DND-41 (cell line): ENCODE measurements at regions not wholly inside any gene's neighbourhood (a gene's known extent, or its start where the extent isn't known, plus 50 kb on each side); places are given as distances from the start of the nearest gene placed in this dataset.

Experiments
- ATAC-seq: fragments of 200-7000 bp; cut with Tn5 transposase; 3 replicates; pipeline ENCODE4 v1.9.1; 2021; ENCODE audit warnings: low read depth; ENCODE audit not compliant: insufficient read depth
- DNase-seq: peaks from one replicate; pipeline ENCODE4 v3.0.0-alpha.2; 2020
- H2AFZ ChIP-seq: 2 replicates; pipeline ENCODE4 v1.6.0; 2012; ENCODE audit warnings: low read depth, low read length
- H3K27ac ChIP-seq: 2 replicates; pipeline ENCODE4 v1.5.1; 2012; ENCODE audit warnings: low read length, inconsistent platforms
- H3K27me3 ChIP-seq: fragments of 200-600 bp; sonication (generic); 2 replicates; pipeline ENCODE4 v1.6.0; 2012; ENCODE audit warnings: low read length, mild to moderate bottlenecking, inconsistent platforms; ENCODE audit not compliant: insufficient read depth, poor library complexity
- H3K36me3 ChIP-seq: 2 replicates; pipeline ENCODE4 v1.5.1; 2012; ENCODE audit warnings: low read length, inconsistent platforms; ENCODE audit not compliant: insufficient read depth
- H3K4me1 ChIP-seq: 2 replicates; pipeline ENCODE4 v1.5.1; 2012; ENCODE audit warnings: mild to moderate bottlenecking, low read length; ENCODE audit not compliant: insufficient read depth
- H3K4me2 ChIP-seq: 2 replicates; pipeline ENCODE4 v1.6.0; 2012; ENCODE audit warnings: mild to moderate bottlenecking, moderate library complexity, low read length, inconsistent platforms; ENCODE audit not compliant: insufficient read depth
- H3K4me3 ChIP-seq, 2 experiments: fragments of 200-600 bp in 1 of 2; shearing (Covaris generic) in 1 of 2; 2 replicates each; pipeline ENCODE4 v1.5.1; 2012 to 2016; ENCODE audit warnings: inconsistent platforms in 2 of 2, low read length in 2 of 2, mild to moderate bottlenecking in 2 of 2, low read depth in 1 of 2, moderate library complexity in 1 of 2
- H3K79me2 ChIP-seq: 2 replicates; pipeline ENCODE4 v1.6.0; 2012; ENCODE audit warnings: low read length, inconsistent platforms; ENCODE audit not compliant: insufficient read depth
- H3K9ac ChIP-seq: 2 replicates; pipeline ENCODE4 v1.6.0; 2012; ENCODE audit warnings: low read depth, mild to moderate bottlenecking, inconsistent platforms, low read length, moderate library complexity
- H3K9me3 ChIP-seq: 2 replicates; pipeline ENCODE4 v1.5.1; 2012; ENCODE audit warnings: low read length, moderate library complexity, mild to moderate bottlenecking, inconsistent platforms; ENCODE audit not compliant: insufficient read depth, severe bottlenecking
- H4K20me1 ChIP-seq: 2 replicates; pipeline ENCODE4 v1.6.0; 2012; ENCODE audit warnings: low read length; ENCODE audit not compliant: insufficient read depth
- CTCF ChIP-seq: IDR thresholded peaks from 2 replicates; pipeline ENCODE4 v1.5.1; 2012; ENCODE audit warnings: borderline replicate concordance, low read length, moderate library complexity, mild to moderate bottlenecking; ENCODE audit not compliant: poor library complexity, severe bottlenecking; ENCODE audit errors: extremely low read depth
- EZH2 ChIP-seq: IDR thresholded peaks from 3 replicates; pipeline ENCODE4 v1.6.1; 2012; ENCODE audit warnings: borderline replicate concordance, low read depth, mild to moderate bottlenecking, moderate library complexity, low read length, inconsistent platforms; ENCODE audit not compliant: severe bottlenecking

- H3K4me3 ChIP-seq = no peak overlapping the region
- no peak overlapping the region for H2AFZ ChIP-seq
- no peaks in the 10 kb centered on the region for H3K36me3 ChIP-seq
- H3K4me1 ChIP-seq = no peaks in the 10 kb centered on the region
- H3K27me3 ChIP-seq = peaks cover 3% of the 10 kb centered on the region
- no peak overlapping the region for H3K9ac ChIP-seq
- DNase-seq = no peak
- TF ChIP-seq EZH2 (no peak), CTCF (no peak)
- no peaks in the 10 kb centered on the region for H3K9me3 ChIP-seq
- H4K20me1 ChIP-seq = no peaks in the 10 kb centered on the region; the same call in 1 of the 2 replicates
- H3K27ac ChIP-seq = no peak overlapping the region
- no peaks in the 10 kb centered on the region for H3K79me2 ChIP-seq
- H3K4me2 ChIP-seq = no peak overlapping the region
- no peak for ATAC-seq
Observed at GRCh38 chr12:131347732-131348131, 363.2 kb upstream of the SFSWAP start.

GRCh38 chr12:131348231-131348630, 362.7 kb upstream of the SFSWAP start:
- DNase-seq (no peak), ATAC-seq (no peak)
- Histone ChIP-seq H3K9ac (no peak overlapping the region), H3K4me1 (no peaks in the 10 kb centered on the region), H3K36me3 (no peaks in the 10 kb centered on the region), H3K9me3 (no peaks in the 10 kb centered on the region), H3K27me3 (peaks cover 3% of the 10 kb centered on the region), H3K27ac (no peak overlapping the region), H3K4me3 (no peak overlapping the region), H4K20me1 (no peaks in the 10 kb centered on the region; the same call in 1 of the 2 replicates), H2AFZ (no peak overlapping the region), H3K4me2 (no peak overlapping the region), H3K79me2 (no peaks in the 10 kb centered on the region)
- TF ChIP-seq CTCF = no peak
- no peak for TF ChIP-seq EZH2

- H3K9ac ChIP-seq = no peak overlapping the region
- no peaks in the 10 kb centered on the region for H3K4me1 ChIP-seq
- TF ChIP-seq EZH2 (no peak), CTCF (no peak)
- H3K36me3 ChIP-seq = no peaks in the 10 kb centered on the region
- DNase-seq (no peak), ATAC-seq (no peak)
- H3K4me2 ChIP-seq = no peak overlapping the region
- no peaks in the 10 kb centered on the region; the same call in 1 of the 2 replicates for H4K20me1 ChIP-seq
- H3K79me2 ChIP-seq = no peaks in the 10 kb centered on the region
- H2AFZ ChIP-seq = no peak overlapping the region
- no peaks in the 10 kb centered on the region for H3K9me3 ChIP-seq
- H3K27ac ChIP-seq = no peak overlapping the region
- H3K4me3 ChIP-seq = no peak overlapping the region
- H3K27me3 ChIP-seq = peaks cover 3% of the 10 kb centered on the region
Observed at GRCh38 chr12:131348646-131349045, 362.2 kb upstream of the SFSWAP start.
